Lung (tissue), 11 donors: ENCODE measurements at regions not wholly inside any gene's neighbourhood (a gene's known extent, or its start where the extent isn't known, plus 50 kb on each side); places are given as distances from the start of the nearest gene placed in this dataset.
"Not testable (repeated sequence)": the region's sequence is repeated elsewhere in the genome, so short reads cannot be mapped to it uniquely, and the experiment has no call there.

Source experiments
- ATAC-seq: fragments of 200-7000 bp; cut with Tn5 transposase; one replicate; pipeline ENCODE4 v1.9.1; 2020; ENCODE audit warnings: moderate number of reproducible peaks; ENCODE audit not compliant: insufficient read depth, low FRiP score
- DNase-seq, 3 donors: peaks; one replicate each; pipeline ENCODE4 v3.0.0-alpha.2; 2013 to 2017
- H3K27ac ChIP-seq, 2 donors: one replicate each; pipeline ENCODE4 v1.5.1; 2013; ENCODE audit warnings: mild to moderate bottlenecking in 2 of 2, moderate library complexity in 2 of 2, control low read depth in 1 of 2, inconsistent platforms in 1 of 2, low read depth in 1 of 2, low read length in 1 of 2
- H3K27me3 ChIP-seq, 3 donors: one replicate each; pipeline ENCODE4 v1.5.1; 2013; ENCODE audit warnings: low read length in 2 of 3; ENCODE audit not compliant: control insufficient read depth in 3 of 3, insufficient read depth in 3 of 3
- H3K36me3 ChIP-seq, 4 donors: one replicate each; pipeline ENCODE4 v1.5.1; 2013; ENCODE audit warnings: low read length in 4 of 4, mild to moderate bottlenecking in 1 of 4, moderate library complexity in 1 of 4; ENCODE audit not compliant: control insufficient read depth in 4 of 4, insufficient read depth in 4 of 4
- H3K4me1 ChIP-seq, 5 donors: one replicate each; pipeline ENCODE4 v1.5.1; 2013; ENCODE audit warnings: low read length in 5 of 5, mild to moderate bottlenecking in 2 of 5, moderate library complexity in 1 of 5; ENCODE audit not compliant: control insufficient read depth in 5 of 5, insufficient read depth in 5 of 5
- H3K4me3 ChIP-seq: one replicate; pipeline ENCODE4 v1.5.1; 2013; ENCODE audit warnings: mild to moderate bottlenecking, control low read depth, moderate library complexity
- H3K9ac ChIP-seq, 2 donors: one replicate each; pipeline ENCODE4 v1.5.1; 2013; ENCODE audit warnings: low read length in 2 of 2, control low read depth in 1 of 2; ENCODE audit not compliant: insufficient read depth in 1 of 2
- H3K9me3 ChIP-seq, 4 donors: one replicate each; pipeline ENCODE4 v1.5.1; 2013; ENCODE audit warnings: low read length in 3 of 4, mild to moderate bottlenecking in 1 of 4, moderate library complexity in 1 of 4; ENCODE audit not compliant: control insufficient read depth in 4 of 4, insufficient read depth in 3 of 4
- CTCF ChIP-seq: IDR thresholded peaks from 2 replicates; pipeline ENCODE4 v1.5.1; 2012; ENCODE audit warnings: mild to moderate bottlenecking; ENCODE audit errors: control extremely low read depth, extremely low read depth
- WGBS, 2 donors: extraction: QIAGEN DNeasy Blood & Tissue Kit; methylation state at CpG; one replicate each; pipeline ENCODE4 v1.1.7; 2013; 5-methylcytosine and 5-hydroxymethylcytosine counted together
- donor health status: control.
- donor health status: control.
- donor health status: Bipolar disorder and iron deficiency.
- donor health status: healthy.
- donor health status: DM: yes; HTN: yes; CAD: no.

DNA sequence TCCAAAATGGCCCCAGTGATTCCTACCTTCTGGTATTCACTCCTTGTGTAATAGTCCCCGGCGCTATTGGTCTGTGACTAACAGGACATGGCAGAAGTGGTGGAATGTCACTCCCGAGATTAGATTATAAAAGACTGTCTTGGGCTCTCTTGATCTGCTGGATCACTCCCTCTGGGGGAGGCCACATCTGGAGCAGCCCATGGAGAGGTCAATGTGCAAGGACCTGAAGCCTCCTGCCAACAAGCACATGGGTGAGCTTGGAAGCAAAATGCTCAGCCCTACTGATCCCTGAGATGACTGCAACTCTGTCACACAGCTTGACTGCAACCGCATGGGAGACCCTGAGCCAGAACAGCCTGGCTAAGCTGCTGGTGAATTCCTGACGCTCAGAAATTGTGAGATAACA, 94.3 kb upstream of the GLI2 start:
- H3K36me3 ChIP-seq, result no peaks in the 10 kb centered on the region
- no peaks in the 10 kb centered on the region for H3K27me3 ChIP-seq
- H3K4me1 ChIP-seq, result no peaks in the 10 kb centered on the region
- ATAC-seq, result no peak
- no peak for TF ChIP-seq CTCF
- no peak overlapping the region for H3K4me3 ChIP-seq
- H3K9me3 ChIP-seq, result no peaks in the 10 kb centered on the region
- DNase-seq, result no peak
- H3K9ac ChIP-seq, result no peak overlapping the region
- H3K27ac ChIP-seq, result no peak overlapping the region
- WGBS, 2 donors, result 81 to 89% methylated on average over 5 of the region's 5 CpGs

DNA sequence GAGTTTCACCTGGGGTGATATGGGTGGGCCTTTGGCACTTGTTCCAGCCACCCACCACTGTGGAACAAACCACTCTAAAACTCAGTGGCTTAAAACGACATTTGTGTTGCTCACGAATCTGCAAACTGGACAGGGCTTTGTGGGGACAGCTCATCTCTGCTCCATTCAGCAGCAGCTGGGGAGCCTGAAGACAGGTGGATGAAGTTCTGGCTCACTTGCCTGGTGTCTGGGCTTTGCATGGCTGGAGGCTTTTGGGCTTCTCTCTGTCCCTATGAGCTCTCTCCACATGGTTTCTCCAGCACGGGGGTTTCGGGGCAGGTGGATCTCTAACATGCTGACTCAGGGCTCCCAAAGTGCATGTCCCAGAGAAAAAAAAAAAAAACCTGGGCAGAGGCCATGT, 93.0 kb upstream of the GLI2 start:
- no peak for TF ChIP-seq CTCF
- H3K4me1 ChIP-seq, result no peaks in the 10 kb centered on the region
- H3K27me3 ChIP-seq, result no peaks in the 10 kb centered on the region
- H3K36me3 ChIP-seq, result no peaks in the 10 kb centered on the region
- no peak overlapping the region for H3K9ac ChIP-seq
- 87 to 94% methylated on average over 4 of the region's 4 CpGs for WGBS, 2 donors
- DNase-seq (no peak), ATAC-seq (no peak)
- no peak overlapping the region for H3K4me3 ChIP-seq
- no peak overlapping the region for H3K27ac ChIP-seq
- no peaks in the 10 kb centered on the region for H3K9me3 ChIP-seq

DNA sequence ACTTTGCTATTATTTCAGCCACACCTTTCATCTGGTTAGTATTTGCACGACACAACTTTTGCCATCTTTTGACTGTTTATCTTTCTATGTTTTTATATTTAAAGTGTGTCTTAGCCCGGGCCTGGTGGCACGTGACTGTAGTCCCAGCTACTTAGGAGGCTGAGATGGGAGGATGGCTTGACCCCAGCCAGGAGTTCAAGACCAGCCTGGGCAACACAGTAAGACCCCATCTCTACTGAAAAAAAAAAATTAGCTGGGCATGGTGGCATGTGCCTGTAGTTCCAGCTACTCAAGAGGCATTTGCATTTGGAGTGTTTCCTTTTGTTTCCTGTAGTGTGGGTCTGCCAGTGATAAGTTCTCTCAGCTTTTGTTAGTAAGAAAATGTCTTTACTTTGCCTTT, 88.7 kb upstream of the GLI2 start:
- whole genome bisulfite sequencing, 2 donors, result 56 to 77% methylated on average over 3 of the region's 3 CpGs
- ATAC-seq, result no peak
- no peak for TF ChIP-seq CTCF

GRCh38 chr2:120647487-120647886, 88.2 kb upstream of the GLI2 start:
- H3K4me3 ChIP-seq, result no peak overlapping the region
- 54 to 66% methylated on average over 6 of the region's 6 CpGs for WGBS, 2 donors
- peaks cover 0 to 11% (median 5%) of the 10 kb centered on the region in 4 donors for H3K9me3 ChIP-seq
- no peaks in the 10 kb centered on the region for H3K36me3 ChIP-seq
- ATAC-seq (no peak), DNase-seq (no peak)
- H3K4me1 ChIP-seq, result no peaks in the 10 kb centered on the region
- H3K27me3 ChIP-seq, result no peaks in the 10 kb centered on the region
- no peak overlapping the region for H3K9ac ChIP-seq
- TF ChIP-seq CTCF, result no peak
- no peak overlapping the region for H3K27ac ChIP-seq

More for the DNA sequence above, 88.7 kb upstream of the GLI2 start:
- H3K9me3 ChIP-seq, result peaks cover 0 to 11% (median 4%) of the 10 kb centered on the region in 4 donors
- no peak overlapping the region for H3K9ac ChIP-seq
- no peak overlapping the region for H3K4me3 ChIP-seq
- H3K27me3 ChIP-seq, result no peaks in the 10 kb centered on the region
- H3K36me3 ChIP-seq, result no peaks in the 10 kb centered on the region
- H3K27ac ChIP-seq, result no peak overlapping the region
- no peaks in the 10 kb centered on the region for H3K4me1 ChIP-seq
- DNase-seq, result no peak

- H3K4me3 ChIP-seq, result not testable (repeated sequence)
Observed at GRCh38 chr2:120649381-120649780, 86.3 kb upstream of the GLI2 start.

More at GRCh38 chr2:120649381-120649780, 86.3 kb upstream of the GLI2 start:
- not testable (repeated sequence) for H3K27ac ChIP-seq, H3K36me3 ChIP-seq, DNase-seq, H3K9ac ChIP-seq, H3K27me3 ChIP-seq, ATAC-seq, H3K4me1 ChIP-seq
- 85 to 88% methylated on average over 7 of the region's 7 CpGs for WGBS, 2 donors
- peaks cover 0 to 11% (median 7%) of the 10 kb centered on the region in 4 donors for H3K9me3 ChIP-seq
